Fibroblast of lung (primary cell): ENCODE measurements at regions not wholly inside any gene's neighbourhood (a gene's known extent, or its start where the extent isn't known, plus 50 kb on each side); places are given as distances from the start of the nearest gene placed in this dataset.

Experiments
- EZH2 ChIP-seq: IDR thresholded peaks from 2 replicates; pipeline ENCODE4 v1.5.1; 2012; ENCODE audit warnings: low read length, control low read depth, mild to moderate bottlenecking; ENCODE audit errors: missing control alignments
- TF ChIP-seq, protein P1 (sequence below), 2 donors: IDR thresholded peaks in 1 of 2; conservative IDR thresholded peaks in 1 of 2; 1 replicate in 1 of 2; 2 replicates in 1 of 2; pipeline ENCODE4 v1.5.1; 2011 to 2012; ENCODE audit warnings: low read length in 2 of 2, control low read depth in 1 of 2, inconsistent platforms in 1 of 2, low read depth in 1 of 2, mild to moderate bottlenecking in 1 of 2

GRCh38 chr10:52871191-52871843 lies 98.7 kb upstream of the MBL2 start:
- TF ChIP-seq EZH2 = no peak
- TF ChIP-seq, protein P1, sequence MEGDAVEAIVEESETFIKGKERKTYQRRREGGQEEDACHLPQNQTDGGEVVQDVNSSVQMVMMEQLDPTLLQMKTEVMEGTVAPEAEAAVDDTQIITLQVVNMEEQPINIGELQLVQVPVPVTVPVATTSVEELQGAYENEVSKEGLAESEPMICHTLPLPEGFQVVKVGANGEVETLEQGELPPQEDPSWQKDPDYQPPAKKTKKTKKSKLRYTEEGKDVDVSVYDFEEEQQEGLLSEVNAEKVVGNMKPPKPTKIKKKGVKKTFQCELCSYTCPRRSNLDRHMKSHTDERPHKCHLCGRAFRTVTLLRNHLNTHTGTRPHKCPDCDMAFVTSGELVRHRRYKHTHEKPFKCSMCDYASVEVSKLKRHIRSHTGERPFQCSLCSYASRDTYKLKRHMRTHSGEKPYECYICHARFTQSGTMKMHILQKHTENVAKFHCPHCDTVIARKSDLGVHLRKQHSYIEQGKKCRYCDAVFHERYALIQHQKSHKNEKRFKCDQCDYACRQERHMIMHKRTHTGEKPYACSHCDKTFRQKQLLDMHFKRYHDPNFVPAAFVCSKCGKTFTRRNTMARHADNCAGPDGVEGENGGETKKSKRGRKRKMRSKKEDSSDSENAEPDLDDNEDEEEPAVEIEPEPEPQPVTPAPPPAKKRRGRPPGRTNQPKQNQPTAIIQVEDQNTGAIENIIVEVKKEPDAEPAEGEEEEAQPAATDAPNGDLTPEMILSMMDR (conservative IDR thresholded peaks at IDR 0.05 in 1 of 2, IDR thresholded peaks at IDR 0.05 in 1 of 2; ENCODE audit: low read depth in 1 of 2, low read length in 2 of 2) = no peak
